ENCODE measurements at regions not wholly inside any gene's neighbourhood (a gene's known extent, or its start where the extent isn't known, plus 50 kb on each side); places are given as distances from the start of the nearest gene placed in this dataset.
"Not testable (repeated sequence)": the region's sequence is repeated elsewhere in the genome, so short reads cannot be mapped to it uniquely, and the experiment has no call there.

DNA sequence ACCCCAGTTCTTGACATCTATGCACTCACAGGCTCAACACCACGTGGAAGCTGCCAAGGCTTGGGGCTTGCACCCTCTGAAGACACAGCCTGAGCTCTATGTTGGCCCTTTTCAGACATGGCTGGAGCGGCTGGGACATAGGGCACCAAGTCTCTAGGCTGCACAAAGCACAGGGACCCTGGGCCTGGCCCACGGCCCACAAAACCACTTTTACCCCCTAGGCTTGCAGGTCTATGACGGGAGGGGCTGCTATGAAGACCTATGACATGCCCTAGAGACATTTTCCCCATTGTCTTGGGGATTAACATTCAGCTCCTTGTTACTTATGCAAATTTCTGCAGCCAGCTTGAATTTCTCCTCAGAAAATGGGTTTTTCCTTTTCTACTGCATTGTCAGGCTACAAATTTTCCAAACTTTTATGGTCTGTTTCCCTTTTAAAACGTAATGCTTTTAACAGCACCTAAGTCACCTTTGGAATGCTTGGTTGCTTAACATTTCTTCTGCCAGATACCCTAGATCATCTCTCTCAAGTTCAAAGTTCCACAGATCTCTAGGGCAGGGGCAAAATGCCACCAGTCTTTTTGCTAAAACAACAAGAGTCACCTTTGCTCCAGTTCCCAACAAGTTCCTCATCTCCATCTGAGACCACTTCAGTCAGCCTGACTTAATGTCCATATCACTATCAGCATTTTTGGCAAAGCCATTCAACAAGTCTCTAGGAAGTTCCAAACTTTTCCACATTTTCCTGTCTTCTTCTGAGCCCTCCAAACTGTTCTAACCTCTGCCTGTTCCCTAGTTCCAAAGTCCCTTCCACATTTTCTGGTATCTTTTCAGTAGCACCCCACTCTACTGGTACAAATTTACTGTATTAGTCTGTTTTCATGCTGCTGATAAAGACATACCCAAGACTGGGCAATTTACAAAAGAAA is 232.1 kb upstream of the IL12A start:
- not testable (repeated sequence) for H3K27ac Mint-ChIP-seq (ENCODE audit: low read depth); DNase-seq (ENCODE audit: low spot score in 2 of 2); H3K9me3 Mint-ChIP-seq; H3K4me1 Mint-ChIP-seq; H3K4me3 Mint-ChIP-seq; H3K36me3 Mint-ChIP-seq (ENCODE audit: insufficient read depth); ATAC-seq (replicated peaks; ENCODE audit: extremely low read depth, poor library complexity, severe bottlenecking)
- H3K27me3 Mint-ChIP-seq: peaks cover 22% of the 10 kb centered on the region

DNA sequence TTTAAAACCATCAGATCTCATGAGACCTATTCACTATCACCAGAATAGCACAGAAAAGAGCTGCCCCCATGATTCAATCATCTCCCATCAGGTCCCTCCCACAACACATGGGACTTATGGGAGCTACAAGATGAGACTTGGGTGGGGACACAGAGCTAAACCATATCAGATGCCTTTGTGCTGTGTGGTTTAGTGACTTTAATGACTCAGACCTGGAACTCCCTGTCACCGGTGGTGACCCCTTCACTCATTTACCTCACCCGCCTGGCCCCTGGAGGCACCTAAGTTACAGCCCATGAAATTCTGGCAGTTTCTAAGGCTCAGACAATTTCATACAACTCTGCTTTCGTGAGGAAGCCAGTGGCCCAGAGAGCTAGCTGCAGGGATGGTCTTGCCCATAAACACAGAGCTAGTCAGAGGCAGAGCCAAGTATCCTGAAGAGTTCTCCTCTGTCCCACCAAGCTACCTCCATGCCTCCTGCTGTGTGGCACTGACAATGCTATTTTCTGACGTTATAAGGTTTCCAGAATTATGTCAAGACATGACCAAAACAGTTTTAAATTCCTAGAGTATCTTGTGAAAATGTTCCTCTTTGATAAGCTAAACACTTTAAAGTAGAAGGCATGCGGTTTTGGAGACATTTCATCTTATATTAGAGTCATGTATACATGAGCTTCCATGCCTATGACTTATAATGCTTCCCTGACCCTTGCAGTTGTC is 231.1 kb upstream of the IL12A start:
- no peak overlapping the region for H3K27ac Mint-ChIP-seq (ENCODE audit: low read depth)
- no peak for DNase-seq (ENCODE audit: low spot score in 2 of 2)
- H3K9me3 Mint-ChIP-seq: peaks cover 9% of the 10 kb centered on the region
- no peak for ATAC-seq (replicated peaks; ENCODE audit: extremely low read depth, poor library complexity, severe bottlenecking)
- H3K36me3 Mint-ChIP-seq (ENCODE audit: insufficient read depth): no peaks in the 10 kb centered on the region
- H3K4me1 Mint-ChIP-seq: no peaks in the 10 kb centered on the region
- peaks cover 31% of the 10 kb centered on the region for H3K27me3 Mint-ChIP-seq
- H3K4me3 Mint-ChIP-seq: no peak overlapping the region

GRCh38 chr3:159760046-159760445 is 228.6 kb upstream of the IL12A start:
- no peak for DNase-seq (ENCODE audit: low spot score in 2 of 2)
- H3K27me3 Mint-ChIP-seq: peaks cover 50% of the 10 kb centered on the region
- no peaks in the 10 kb centered on the region for H3K9me3 Mint-ChIP-seq
- H3K4me1 Mint-ChIP-seq: peaks cover 4% of the 10 kb centered on the region
- ATAC-seq (replicated peaks; ENCODE audit: extremely low read depth, poor library complexity, severe bottlenecking): no peak
- H3K36me3 Mint-ChIP-seq (ENCODE audit: insufficient read depth): no peaks in the 10 kb centered on the region
- no peak overlapping the region for H3K4me3 Mint-ChIP-seq
- no peak overlapping the region for H3K27ac Mint-ChIP-seq (ENCODE audit: low read depth)

- ATAC-seq (replicated peaks; ENCODE audit: extremely low read depth, poor library complexity, severe bottlenecking): no peak
- no peaks in the 10 kb centered on the region for H3K9me3 Mint-ChIP-seq
- no peaks in the 10 kb centered on the region for H3K36me3 Mint-ChIP-seq (ENCODE audit: insufficient read depth)
- peaks cover 4% of the 10 kb centered on the region for H3K4me1 Mint-ChIP-seq
- peaks cover 63% of the 10 kb centered on the region for H3K27me3 Mint-ChIP-seq
- H3K27ac Mint-ChIP-seq (ENCODE audit: low read depth): no peak overlapping the region
- H3K4me3 Mint-ChIP-seq: no peak overlapping the region
- DNase-seq (ENCODE audit: low spot score in 2 of 2): no peak
These were observed 227.3 kb upstream of the IL12A start for GRCh38 chr3:159761369-159761768.

DNA sequence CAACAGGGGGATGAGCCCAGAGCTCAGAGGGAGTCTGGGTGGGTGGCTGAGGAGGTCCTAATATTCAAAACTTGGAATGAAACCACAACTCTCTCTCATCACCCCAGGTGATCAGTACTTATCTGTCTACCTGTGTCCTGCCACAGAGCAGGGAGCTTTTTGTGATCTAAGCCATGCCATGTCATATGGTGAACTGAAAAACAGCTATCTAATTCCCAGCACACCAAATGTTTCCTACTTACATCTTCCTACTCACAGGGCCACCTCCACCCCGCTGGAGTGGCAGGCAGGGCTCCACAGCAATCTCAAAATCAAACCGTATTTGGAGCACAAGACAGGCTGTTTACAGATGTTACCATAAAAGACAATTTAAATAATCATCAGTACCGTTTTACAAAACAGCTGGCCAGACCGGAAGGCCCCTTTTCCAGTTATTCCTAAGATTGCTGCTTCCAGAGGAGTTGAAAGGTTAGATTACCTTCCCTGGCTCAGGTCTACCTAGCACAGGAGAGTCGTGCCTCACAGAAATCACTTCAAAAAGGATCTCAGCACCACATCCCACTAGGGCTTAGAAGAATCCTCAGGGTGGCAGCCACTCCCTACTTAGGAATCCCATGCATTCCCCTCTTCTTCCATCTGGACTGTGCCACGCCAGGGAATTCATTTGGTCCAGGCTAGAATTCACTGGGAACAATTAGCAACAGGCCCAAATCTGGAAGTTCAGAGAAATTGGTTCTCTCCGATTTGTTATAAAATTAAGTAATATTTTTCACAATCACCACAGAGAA is 226.6 kb upstream of the IL12A start:
- no peak for ATAC-seq (replicated peaks; ENCODE audit: extremely low read depth, poor library complexity, severe bottlenecking)
- H3K27me3 Mint-ChIP-seq: peaks cover 64% of the 10 kb centered on the region
- DNase-seq (ENCODE audit: low spot score in 2 of 2): no peak
- no peaks in the 10 kb centered on the region for H3K36me3 Mint-ChIP-seq (ENCODE audit: insufficient read depth)
- no peak overlapping the region for H3K27ac Mint-ChIP-seq (ENCODE audit: low read depth)
- peaks cover 4% of the 10 kb centered on the region for H3K4me1 Mint-ChIP-seq
- no peaks in the 10 kb centered on the region for H3K9me3 Mint-ChIP-seq
- no peak overlapping the region for H3K4me3 Mint-ChIP-seq

DNA sequence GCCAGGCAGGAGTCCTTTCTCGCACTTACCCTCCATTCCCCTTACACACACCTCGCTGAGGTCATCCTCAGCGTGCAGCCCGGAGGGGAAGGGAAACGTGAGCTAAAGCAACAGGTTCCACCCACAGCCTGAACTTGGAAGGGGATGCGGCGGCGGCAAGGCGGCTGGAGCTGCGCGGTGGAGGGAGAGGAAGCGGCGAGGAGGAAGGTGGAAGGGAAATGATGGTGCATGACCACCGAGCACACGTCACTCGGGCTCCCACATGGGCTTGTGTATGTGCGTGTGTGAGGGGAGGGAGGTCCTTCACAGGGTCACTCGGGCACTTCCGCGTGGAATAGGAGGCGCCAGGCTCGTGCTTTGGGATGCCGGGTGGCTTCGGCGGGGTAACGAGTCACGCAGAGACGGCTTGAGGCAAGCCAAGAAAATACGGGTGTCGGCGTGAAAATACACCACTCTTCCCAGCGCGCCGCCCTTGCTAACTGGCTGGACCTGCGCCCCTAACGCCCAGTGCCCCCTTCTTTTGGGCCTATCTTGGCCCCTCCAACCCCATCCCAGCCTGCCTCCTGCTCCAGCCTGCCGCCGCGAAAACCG is 225.5 kb upstream of the IL12A start:
- DNase-seq (ENCODE audit: low spot score in 2 of 2) (peak in 1 of 2 donors; percentile 16), ATAC-seq (replicated peaks; ENCODE audit: extremely low read depth, poor library complexity, severe bottlenecking) (peak; percentile 60)
- Mint-ChIP-seq H3K4me1 (peaks cover 4% of the 10 kb centered on the region), H3K9me3 (no peaks in the 10 kb centered on the region), H3K27me3 (peaks cover 71% of the 10 kb centered on the region), H3K4me3 (peak overlapping the region; percentile 46), H3K27ac (ENCODE audit: low read depth) (peak overlapping the region; percentile 50), H3K36me3 (ENCODE audit: insufficient read depth) (no peaks in the 10 kb centered on the region)

DNA sequence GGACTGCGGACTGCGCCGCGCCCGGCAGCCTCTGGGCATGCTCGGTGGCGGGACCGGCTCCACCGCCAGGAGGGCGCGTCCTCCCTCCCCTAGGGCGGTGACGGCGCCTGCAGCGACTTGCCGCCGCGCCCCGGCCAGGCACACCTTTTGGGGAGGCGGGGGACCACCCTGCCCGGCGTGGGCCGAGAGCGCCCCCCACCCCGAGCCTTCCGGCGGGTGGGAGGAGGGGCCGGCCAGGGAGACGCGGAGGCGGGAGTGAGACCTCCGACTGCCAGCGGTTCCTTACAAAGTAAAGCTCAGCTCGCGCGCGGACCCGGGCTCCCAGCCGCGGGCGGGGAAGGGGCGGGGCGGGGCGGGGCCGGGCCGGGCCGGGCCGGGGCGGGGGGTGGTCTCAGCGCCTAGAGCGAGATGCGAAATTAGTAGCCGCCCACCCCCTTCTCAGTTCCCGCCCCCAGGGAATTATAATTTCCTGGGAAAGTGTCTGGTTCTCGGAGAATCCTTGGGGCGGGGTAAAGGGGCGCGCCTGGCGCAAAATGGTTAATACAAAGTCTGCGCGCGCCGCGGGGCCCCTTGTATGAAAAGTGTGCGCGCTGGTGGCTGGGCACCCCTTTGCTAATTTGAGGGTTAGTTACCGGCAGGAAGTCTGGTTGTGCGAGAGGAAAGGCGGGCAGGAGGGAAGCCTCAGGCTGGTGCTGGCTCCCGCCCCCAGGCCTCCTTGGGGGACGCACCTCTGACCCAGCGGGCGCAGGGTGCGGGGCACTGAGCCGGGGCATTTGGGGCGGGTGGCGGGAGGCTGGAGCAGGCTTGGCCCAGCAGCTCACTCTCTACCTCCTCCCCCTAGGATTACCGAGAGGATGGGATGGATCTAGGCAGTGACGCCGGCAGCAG is 224.8 kb upstream of the IL12A start:
- Mint-ChIP-seq H3K27me3 (peaks cover 79% of the 10 kb centered on the region), H3K36me3 (ENCODE audit: insufficient read depth) (no peaks in the 10 kb centered on the region), H3K4me3 (peak overlapping the region; percentile 51), H3K4me1 (peaks cover 4% of the 10 kb centered on the region), H3K27ac (ENCODE audit: low read depth) (peak overlapping the region; percentile 50), H3K9me3 (no peaks in the 10 kb centered on the region)
- no peak for DNase-seq (ENCODE audit: low spot score in 2 of 2)
- peak; percentile 29 for ATAC-seq (replicated peaks; ENCODE audit: extremely low read depth, poor library complexity, severe bottlenecking)

- no peaks in the 10 kb centered on the region for H3K36me3 Mint-ChIP-seq (ENCODE audit: insufficient read depth)
- peak overlapping the region; percentile 51 for H3K4me3 Mint-ChIP-seq
- DNase-seq (ENCODE audit: low spot score in 2 of 2) (no peak), ATAC-seq (replicated peaks; ENCODE audit: extremely low read depth, poor library complexity, severe bottlenecking) (no peak)
- H3K27me3 Mint-ChIP-seq: peaks cover 81% of the 10 kb centered on the region
- H3K9me3 Mint-ChIP-seq: no peaks in the 10 kb centered on the region
- peaks cover 4% of the 10 kb centered on the region for H3K4me1 Mint-ChIP-seq
- no peak overlapping the region for H3K27ac Mint-ChIP-seq (ENCODE audit: low read depth)
These were observed 224.1 kb upstream of the IL12A start for GRCh38 chr3:159764490-159765029.

DNA sequence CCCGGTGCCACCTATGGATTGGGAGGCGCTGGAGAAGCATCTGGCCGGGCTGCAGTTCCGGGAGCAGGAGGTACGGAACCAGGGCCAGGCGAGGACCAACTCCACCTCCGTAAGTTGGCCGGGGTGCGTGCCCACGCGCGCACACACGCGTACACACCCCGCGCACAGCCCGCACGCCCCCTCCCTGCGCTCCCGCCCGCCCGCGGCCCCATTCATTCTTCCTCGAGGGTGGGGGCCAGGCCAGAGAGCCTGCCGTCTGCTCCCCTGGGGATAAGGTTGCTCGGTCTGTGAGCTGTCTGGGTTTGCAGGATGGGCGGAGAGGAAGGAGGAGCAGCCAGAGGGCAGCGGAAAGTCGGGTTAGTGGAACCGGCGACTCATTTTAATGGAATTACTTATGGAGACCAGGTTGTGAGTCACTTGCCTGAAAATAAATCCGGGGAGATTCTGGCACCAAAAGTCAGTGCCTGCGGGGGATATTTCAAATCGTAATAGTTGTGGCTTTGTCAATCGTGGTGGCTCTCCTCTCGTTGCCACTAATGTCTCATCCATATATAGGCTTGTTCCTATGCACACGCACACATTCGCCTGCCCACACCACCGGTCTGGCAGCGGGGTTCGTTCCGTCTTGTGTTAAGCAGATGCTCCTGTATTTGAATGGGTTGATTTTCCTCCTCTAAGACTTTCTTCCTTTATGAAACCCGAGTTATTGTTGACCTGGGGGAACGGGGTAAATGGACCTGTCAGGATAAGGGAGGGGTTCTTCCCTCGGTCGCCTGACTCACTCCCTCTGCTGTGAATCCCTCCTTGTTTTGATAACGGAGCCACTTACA is 223.4 kb upstream of the IL12A start:
- no peaks in the 10 kb centered on the region for H3K36me3 Mint-ChIP-seq (ENCODE audit: insufficient read depth)
- peaks cover 4% of the 10 kb centered on the region for H3K4me1 Mint-ChIP-seq
- ATAC-seq (replicated peaks; ENCODE audit: extremely low read depth, poor library complexity, severe bottlenecking) (no peak), DNase-seq (ENCODE audit: low spot score in 2 of 2) (no peak)
- H3K27ac Mint-ChIP-seq (ENCODE audit: low read depth): no peak overlapping the region
- peaks cover 81% of the 10 kb centered on the region for H3K27me3 Mint-ChIP-seq
- H3K4me3 Mint-ChIP-seq: peak overlapping the region; percentile 55
- no peaks in the 10 kb centered on the region for H3K9me3 Mint-ChIP-seq

DNA sequence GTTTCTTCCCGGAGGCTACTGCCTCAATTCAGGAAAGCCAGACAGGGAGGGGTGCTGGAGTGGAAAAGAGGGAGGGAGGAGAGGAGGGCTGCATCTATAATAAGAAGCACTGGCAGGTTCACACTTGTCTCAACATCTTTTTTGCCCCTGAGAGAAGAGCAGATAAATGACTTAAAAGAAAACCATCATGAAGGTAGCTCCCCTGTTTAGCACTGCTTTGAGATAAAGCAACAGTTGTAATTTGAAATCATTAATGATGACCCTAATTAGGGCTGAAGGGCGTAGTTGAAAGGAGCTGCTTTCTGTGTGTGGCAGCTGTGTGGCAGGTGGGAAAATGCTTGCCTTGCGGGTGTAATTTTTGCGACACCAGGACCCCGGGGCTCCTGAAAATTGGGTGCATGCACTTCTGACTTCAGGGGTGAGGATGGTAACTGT is 222.8 kb upstream of the IL12A start:
- Mint-ChIP-seq H3K4me3 (peak overlapping the region; percentile 55), H3K27ac (ENCODE audit: low read depth) (no peak overlapping the region), H3K4me1 (peaks cover 4% of the 10 kb centered on the region), H3K36me3 (ENCODE audit: insufficient read depth) (peaks cover 3% of the 10 kb centered on the region), H3K27me3 (peaks cover 75% of the 10 kb centered on the region), H3K9me3 (no peaks in the 10 kb centered on the region)
- ATAC-seq (replicated peaks; ENCODE audit: extremely low read depth, poor library complexity, severe bottlenecking): no peak
- no peak for DNase-seq (ENCODE audit: low spot score in 2 of 2)

Measured in central memory CD8-positive, alpha-beta T cell (primary cell).